ENCODE measurements at regions not wholly inside any gene's neighbourhood (a gene's known extent, or its start where the extent isn't known, plus 50 kb on each side); places are given as distances from the start of the nearest gene placed in this dataset.

DNA sequence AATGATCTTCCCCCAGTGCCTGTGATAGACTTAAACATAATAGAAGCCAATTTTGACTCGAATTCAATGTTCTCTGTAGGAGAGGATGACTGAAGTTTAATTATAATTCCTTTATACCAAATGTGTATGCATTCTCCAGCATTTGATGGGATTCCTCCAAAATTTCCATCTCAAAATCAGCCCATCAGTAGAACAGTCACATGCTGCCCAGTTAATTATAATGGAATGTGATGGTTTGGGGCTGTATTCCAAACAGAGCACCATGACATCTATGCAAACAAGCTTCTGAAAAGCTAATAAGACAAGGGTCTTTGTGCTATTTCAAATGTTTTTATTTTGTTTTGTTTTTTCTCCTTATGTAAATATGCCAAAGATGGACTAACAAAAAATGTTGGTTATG lies 127.7 kb upstream of the SPATA16 start:
- no peaks in the 10 kb centered on the region for H3K36me3 ChIP-seq (ENCODE audit: control insufficient read depth, insufficient read depth, low read length)
- DNase-seq (ENCODE audit: low read depth): no peak
- TF ChIP-seq, protein P1, sequence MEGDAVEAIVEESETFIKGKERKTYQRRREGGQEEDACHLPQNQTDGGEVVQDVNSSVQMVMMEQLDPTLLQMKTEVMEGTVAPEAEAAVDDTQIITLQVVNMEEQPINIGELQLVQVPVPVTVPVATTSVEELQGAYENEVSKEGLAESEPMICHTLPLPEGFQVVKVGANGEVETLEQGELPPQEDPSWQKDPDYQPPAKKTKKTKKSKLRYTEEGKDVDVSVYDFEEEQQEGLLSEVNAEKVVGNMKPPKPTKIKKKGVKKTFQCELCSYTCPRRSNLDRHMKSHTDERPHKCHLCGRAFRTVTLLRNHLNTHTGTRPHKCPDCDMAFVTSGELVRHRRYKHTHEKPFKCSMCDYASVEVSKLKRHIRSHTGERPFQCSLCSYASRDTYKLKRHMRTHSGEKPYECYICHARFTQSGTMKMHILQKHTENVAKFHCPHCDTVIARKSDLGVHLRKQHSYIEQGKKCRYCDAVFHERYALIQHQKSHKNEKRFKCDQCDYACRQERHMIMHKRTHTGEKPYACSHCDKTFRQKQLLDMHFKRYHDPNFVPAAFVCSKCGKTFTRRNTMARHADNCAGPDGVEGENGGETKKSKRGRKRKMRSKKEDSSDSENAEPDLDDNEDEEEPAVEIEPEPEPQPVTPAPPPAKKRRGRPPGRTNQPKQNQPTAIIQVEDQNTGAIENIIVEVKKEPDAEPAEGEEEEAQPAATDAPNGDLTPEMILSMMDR (IDR thresholded peaks at IDR 0.05; ENCODE audit: insufficient read depth, low read length, severe bottlenecking): no peak
- FAIRE-seq: no peak
- H3K27me3 ChIP-seq (ENCODE audit: control insufficient read depth, insufficient read depth, low read length): no peaks in the 10 kb centered on the region
- no peak overlapping the region for H3K4me3 ChIP-seq (ENCODE audit: low read depth, low read length)

DNA sequence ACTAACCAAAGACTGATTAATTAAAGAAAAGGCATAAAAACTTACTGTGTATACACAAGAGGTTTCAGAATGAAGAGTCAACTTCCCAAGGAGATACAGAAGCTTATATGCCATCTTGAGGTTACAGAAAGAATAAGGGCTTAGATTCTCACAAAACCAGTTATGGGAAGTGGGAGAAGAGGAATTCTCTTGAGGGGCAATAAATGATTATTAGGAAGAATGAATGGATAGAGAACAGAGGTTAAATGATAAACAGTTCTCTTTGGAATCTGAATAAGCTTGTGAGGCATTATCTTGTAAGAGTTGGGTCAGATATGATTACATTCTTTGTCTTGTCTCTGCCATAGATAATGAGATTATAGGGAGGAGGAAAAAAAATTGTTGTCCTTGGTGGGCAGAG lies 126.7 kb upstream of the SPATA16 start:
- no peaks in the 10 kb centered on the region for H3K36me3 ChIP-seq (ENCODE audit: control insufficient read depth, insufficient read depth, low read length)
- FAIRE-seq: no peak
- TF ChIP-seq, protein P1 (IDR thresholded peaks at IDR 0.05; ENCODE audit: insufficient read depth, low read length, severe bottlenecking): no peak
- no peak overlapping the region for H3K4me3 ChIP-seq (ENCODE audit: low read depth, low read length)
- H3K27me3 ChIP-seq (ENCODE audit: control insufficient read depth, insufficient read depth, low read length): no peaks in the 10 kb centered on the region
- DNase-seq (ENCODE audit: low read depth): no peak

DNA sequence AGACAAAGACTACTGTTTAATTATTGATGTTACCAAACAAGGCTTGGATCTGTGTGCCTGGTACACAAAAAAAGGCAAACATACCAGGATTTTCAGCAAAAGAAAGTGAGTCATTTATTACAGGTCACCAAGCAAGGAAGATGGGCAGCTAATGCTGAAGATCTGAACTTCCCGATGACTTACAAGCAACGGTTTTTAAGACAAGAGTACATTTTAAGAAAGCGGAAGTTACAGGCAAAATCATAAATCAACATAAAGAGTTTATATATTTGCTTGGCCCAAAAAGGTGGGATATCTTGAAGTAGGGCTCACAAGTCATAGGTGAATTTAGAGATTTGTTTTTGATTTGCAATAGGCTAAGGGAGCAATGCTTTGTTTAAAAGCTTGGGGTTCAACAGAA lies 125.4 kb upstream of the SPATA16 start:
- Histone ChIP-seq H3K27me3 (ENCODE audit: control insufficient read depth, insufficient read depth, low read length) (no peaks in the 10 kb centered on the region), H3K4me3 (ENCODE audit: low read depth, low read length) (no peak overlapping the region), H3K36me3 (ENCODE audit: control insufficient read depth, insufficient read depth, low read length) (no peaks in the 10 kb centered on the region)
- TF ChIP-seq, protein P1 (IDR thresholded peaks at IDR 0.05; ENCODE audit: insufficient read depth, low read length, severe bottlenecking): no peak
- FAIRE-seq (no peak), DNase-seq (ENCODE audit: low read depth) (no peak)

DNA sequence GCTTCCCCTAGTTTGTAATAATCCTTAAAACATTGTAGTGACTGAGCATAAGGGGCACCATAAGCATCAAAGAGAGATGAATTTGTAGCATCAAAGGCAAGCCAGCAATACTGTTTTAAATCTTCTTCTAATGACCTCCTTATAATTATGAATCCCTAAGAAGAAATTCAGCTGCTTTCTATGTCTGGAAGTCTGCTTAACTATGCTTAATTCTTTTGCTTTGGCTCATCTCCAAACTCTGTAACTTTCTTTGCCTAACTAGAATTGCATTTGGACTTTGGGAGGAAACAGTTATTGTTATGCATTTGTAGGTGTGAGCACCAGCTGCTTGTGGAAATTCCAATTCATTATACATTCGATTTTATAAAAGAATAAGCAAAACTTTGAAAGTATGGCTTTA lies 117.7 kb upstream of the SPATA16 start:
- Histone ChIP-seq H3K4me3 (ENCODE audit: low read depth, low read length) (no peak overlapping the region), H3K27me3 (ENCODE audit: control insufficient read depth, insufficient read depth, low read length) (no peaks in the 10 kb centered on the region), H3K36me3 (ENCODE audit: control insufficient read depth, insufficient read depth, low read length) (no peaks in the 10 kb centered on the region)
- FAIRE-seq: no peak
- DNase-seq (ENCODE audit: low read depth): no peak
- TF ChIP-seq, protein P1 (IDR thresholded peaks at IDR 0.05; ENCODE audit: insufficient read depth, low read length, severe bottlenecking): no peak

DNA sequence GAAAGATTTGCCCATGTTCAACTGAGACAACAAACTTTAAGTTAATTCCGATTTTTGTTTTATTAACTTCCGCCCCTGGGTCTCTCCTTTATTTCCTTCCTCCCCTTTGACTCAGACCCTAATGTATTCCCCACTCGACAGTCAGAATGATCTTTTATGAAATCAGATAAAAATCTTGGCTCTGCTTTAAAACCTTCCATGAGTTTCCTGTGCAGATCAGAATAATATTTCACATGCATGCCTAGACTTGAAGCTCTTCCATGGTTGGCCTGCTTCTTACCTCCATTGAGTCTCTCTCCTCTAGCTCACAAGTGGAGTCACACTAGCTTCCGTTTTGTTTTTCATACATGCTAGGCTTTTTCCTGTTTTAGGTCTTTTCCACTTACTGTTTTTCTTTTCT lies 116.8 kb upstream of the SPATA16 start:
- no peaks in the 10 kb centered on the region for H3K27me3 ChIP-seq (ENCODE audit: control insufficient read depth, insufficient read depth, low read length)
- H3K36me3 ChIP-seq (ENCODE audit: control insufficient read depth, insufficient read depth, low read length): no peaks in the 10 kb centered on the region
- TF ChIP-seq, protein P1 (IDR thresholded peaks at IDR 0.05; ENCODE audit: insufficient read depth, low read length, severe bottlenecking): no peak
- FAIRE-seq (no peak), DNase-seq (ENCODE audit: low read depth) (peak; percentile 32)
- H3K4me3 ChIP-seq (ENCODE audit: low read depth, low read length): no peak overlapping the region

DNA sequence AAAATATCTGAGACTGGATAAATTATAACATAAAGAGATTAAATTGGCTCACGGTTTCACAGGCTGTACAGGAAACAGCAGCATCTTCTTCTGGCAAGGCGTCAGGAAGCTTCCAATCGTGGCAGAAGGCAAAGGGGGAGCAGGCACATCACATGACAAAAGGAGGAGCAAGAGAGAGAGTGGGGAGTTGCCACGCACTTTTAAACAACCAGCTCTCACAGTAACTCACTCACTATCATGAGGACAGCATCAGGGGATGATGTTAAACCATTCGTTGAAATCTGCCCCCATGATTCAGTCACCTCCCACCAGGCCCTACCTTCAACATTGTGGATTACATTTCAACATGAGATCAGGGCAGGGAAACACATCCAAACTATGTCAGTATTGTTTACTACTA lies 114.5 kb upstream of the SPATA16 start:
- FAIRE-seq (no peak), DNase-seq (ENCODE audit: low read depth) (no peak)
- TF ChIP-seq, protein P1 (IDR thresholded peaks at IDR 0.05; ENCODE audit: insufficient read depth, low read length, severe bottlenecking): no peak
- no peaks in the 10 kb centered on the region for H3K27me3 ChIP-seq (ENCODE audit: control insufficient read depth, insufficient read depth, low read length)
- no peak overlapping the region for H3K4me3 ChIP-seq (ENCODE audit: low read depth, low read length)
- H3K36me3 ChIP-seq (ENCODE audit: control insufficient read depth, insufficient read depth, low read length): no peaks in the 10 kb centered on the region
